HL-60 (cell line): ENCODE measurements at regions not wholly inside any gene's neighbourhood (a gene's known extent, or its start where the extent isn't known, plus 50 kb on each side); places are given as distances from the start of the nearest gene placed in this dataset.

Source experiments
- CTCF ChIP-seq: IDR thresholded peaks from one replicate; pipeline ENCODE4 v1.5.1; 2011; ENCODE audit warnings: low read length, control low read depth, inconsistent platforms; ENCODE audit not compliant: insufficient read depth
- GABPA ChIP-seq: IDR thresholded peaks from 2 replicates; pipeline ENCODE4 v1.6.1; 2012; ENCODE audit warnings: low read depth
- POLR2AphosphoS5 ChIP-seq: IDR thresholded peaks from 2 replicates; pipeline ENCODE4 v1.6.1; 2012; ENCODE audit warnings: low read depth
- REST ChIP-seq: IDR thresholded peaks from 2 replicates; pipeline ENCODE4 v1.6.1; 2012; ENCODE audit warnings: low read depth; ENCODE audit not compliant: insufficient replicate concordance

- TF ChIP-seq CTCF (no peak), POLR2AphosphoS5 (no peak), REST (no peak), GABPA (no peak)
Measured at GRCh38 chr11:92885600-92885999, 83.9 kb upstream of the MTNR1B start.
